NB4 (cell line): ENCODE measurements at regions not wholly inside any gene's neighbourhood (a gene's known extent, or its start where the extent isn't known, plus 50 kb on each side); places are given as distances from the start of the nearest gene placed in this dataset.

Experiments used
- DNase-seq: peaks from one replicate; pipeline ENCODE4 v3.0.0; 2010; ENCODE audit warnings: low read depth
- H3K4me3 ChIP-seq: one replicate; pipeline ENCODE4 v1.5.1; 2011; ENCODE audit warnings: mild to moderate bottlenecking, low read depth, low read length, moderate library complexity
- MYC ChIP-seq: IDR thresholded peaks from 2 replicates; pipeline ENCODE4 v1.6.1; 2011; ENCODE audit warnings: low read depth, low read length
- POLR2A ChIP-seq: IDR thresholded peaks from 2 replicates; pipeline ENCODE4 v1.6.1; 2011; ENCODE audit warnings: mild to moderate bottlenecking; ENCODE audit not compliant: insufficient read length; ENCODE audit errors: extremely low read depth
- TF ChIP-seq, protein P1 (sequence below): IDR thresholded peaks from 2 replicates; pipeline ENCODE4 v1.6.1; 2011; ENCODE audit warnings: low read depth, low read length
- TF ChIP-seq, protein P2 (sequence below): IDR thresholded peaks from one replicate; pipeline ENCODE4 v1.5.1; 2012; ENCODE audit warnings: low read depth, low read length

DNA sequence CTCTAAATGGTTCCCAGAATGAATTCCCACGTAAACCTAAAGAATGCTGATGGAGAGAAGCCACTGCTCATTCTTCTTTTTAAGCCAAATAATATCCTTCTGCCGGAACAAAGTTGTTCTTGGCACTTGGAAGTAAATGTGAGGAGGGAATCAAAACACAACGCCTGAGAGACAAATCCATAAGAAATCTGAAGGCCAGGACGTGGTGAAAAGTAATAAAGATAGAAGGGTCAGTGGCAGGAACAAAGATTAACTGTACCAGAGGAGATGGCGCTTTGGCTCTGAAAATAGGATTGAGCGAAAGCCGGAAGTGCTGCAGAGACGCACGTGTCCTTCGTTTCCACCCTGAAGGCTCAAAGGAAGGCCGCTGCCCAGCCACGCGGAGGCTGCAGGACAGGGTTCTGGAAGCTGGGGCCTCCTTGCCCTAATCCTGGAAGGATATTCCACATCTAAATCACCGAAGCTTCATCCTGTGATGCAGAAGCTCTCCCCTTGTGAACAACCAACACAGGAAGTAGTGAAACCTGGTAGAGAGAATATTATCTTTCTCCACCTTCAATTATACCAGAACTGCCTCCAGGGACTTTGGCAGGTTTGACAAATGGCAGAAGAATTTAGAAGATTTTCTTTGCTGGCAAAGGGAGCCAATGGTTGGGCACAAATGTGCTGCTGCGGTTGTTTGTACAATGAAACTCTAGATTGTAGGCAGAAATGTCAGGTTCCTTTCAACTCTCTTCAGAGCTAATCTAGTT is 214.6 kb upstream of the SERP2 start:
- TF ChIP-seq, protein P1, sequence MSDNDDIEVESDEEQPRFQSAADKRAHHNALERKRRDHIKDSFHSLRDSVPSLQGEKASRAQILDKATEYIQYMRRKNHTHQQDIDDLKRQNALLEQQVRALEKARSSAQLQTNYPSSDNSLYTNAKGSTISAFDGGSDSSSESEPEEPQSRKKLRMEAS, result no peak
- TF ChIP-seq POLR2A, result no peak
- TF ChIP-seq, protein P2, sequence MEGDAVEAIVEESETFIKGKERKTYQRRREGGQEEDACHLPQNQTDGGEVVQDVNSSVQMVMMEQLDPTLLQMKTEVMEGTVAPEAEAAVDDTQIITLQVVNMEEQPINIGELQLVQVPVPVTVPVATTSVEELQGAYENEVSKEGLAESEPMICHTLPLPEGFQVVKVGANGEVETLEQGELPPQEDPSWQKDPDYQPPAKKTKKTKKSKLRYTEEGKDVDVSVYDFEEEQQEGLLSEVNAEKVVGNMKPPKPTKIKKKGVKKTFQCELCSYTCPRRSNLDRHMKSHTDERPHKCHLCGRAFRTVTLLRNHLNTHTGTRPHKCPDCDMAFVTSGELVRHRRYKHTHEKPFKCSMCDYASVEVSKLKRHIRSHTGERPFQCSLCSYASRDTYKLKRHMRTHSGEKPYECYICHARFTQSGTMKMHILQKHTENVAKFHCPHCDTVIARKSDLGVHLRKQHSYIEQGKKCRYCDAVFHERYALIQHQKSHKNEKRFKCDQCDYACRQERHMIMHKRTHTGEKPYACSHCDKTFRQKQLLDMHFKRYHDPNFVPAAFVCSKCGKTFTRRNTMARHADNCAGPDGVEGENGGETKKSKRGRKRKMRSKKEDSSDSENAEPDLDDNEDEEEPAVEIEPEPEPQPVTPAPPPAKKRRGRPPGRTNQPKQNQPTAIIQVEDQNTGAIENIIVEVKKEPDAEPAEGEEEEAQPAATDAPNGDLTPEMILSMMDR, result no peak
- no peak for DNase-seq

DNA sequence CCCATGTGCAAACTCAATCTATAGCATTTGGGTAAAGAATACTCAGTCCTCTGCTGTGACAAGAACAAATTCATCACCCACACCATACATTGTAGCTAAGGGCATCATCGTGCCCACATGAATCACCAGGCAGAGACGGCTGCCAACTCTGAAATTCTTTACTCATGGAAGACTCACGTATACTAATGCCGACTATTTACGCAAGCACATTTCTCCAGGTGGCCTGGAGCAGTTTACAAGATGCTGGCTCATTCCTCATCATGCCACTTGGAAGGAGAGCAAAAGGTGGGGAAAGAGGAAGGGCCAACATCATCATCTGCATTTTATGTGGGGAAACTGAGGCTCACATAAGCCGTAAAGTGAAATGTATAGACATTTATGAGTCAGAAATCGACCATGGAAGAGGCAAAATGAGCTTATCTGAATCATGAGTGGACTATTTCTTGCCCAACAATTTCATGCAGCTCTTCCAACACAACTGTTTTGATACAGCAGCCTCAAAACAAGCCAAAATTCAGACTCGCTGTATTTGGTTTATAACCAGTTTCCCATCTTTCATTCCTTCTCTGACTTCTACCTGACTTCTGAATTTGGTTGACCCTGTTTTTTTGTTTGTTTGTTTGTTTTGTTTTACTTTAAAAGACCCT is 213.9 kb upstream of the SERP2 start:
- no peak for DNase-seq
- TF ChIP-seq, protein P2, result no peak
- TF ChIP-seq MYC (no peak), POLR2A (no peak)
- TF ChIP-seq, protein P1, result no peak
- H3K4me3 ChIP-seq, result no peak overlapping the region

More for the DNA sequence above, 214.6 kb upstream of the SERP2 start:
- no peak overlapping the region for H3K4me3 ChIP-seq

DNA sequence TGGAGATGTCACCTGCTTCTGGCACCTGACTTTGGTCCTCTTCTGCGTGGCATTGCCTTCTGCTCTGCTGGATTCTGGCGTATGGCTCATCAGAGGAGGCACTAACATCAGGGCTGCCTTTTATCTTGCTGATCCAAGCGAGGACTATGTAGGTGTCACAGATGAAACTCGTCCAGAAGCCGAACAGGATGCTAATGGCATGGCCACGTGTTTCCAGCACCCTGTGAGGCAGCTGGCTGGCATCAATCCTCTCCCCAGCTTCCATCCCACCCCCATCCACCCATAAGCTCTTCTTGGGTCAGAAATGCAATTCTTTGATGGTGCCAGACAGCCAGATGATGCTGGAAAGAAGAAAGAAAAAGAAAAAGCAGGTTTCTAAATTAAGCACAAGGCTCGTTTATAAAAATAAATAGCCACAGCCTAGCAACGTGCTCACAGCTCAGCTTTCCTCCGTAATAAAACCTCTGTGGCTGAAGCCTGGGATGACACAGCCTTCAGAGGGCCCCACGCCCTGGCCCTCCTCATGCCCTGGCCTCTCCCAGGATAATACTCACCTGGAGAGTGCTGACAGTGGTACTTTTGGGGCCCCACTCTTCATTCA is 212.9 kb upstream of the SERP2 start:
- TF ChIP-seq POLR2A (no peak), MYC (no peak)
- TF ChIP-seq, protein P1, result no peak
- TF ChIP-seq, protein P2, result no peak
- no peak for DNase-seq
- no peak overlapping the region for H3K4me3 ChIP-seq

DNA sequence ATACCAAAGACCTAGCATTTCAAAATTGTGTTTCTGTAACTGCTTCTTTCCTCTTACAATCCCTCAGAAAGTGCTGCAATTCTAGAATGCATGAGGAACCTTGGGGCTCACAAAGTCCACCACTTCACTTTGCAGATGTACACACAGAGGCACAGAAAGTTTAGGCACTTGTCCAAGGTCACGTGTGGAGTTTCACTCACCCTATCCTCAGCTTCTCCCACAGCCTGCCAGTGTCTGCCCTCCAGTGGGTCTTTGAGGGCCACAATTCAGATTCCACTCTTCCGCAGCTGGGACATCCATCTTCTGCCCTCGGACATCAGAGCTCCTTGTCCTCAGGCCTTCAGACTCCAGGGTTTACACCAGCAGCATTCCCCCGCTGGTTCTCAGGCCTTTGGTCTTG is 210.5 kb upstream of the SERP2 start:
- no peak overlapping the region for H3K4me3 ChIP-seq
- no peak for DNase-seq
- TF ChIP-seq POLR2A (no peak), MYC (no peak)
- TF ChIP-seq, protein P1, result no peak
- TF ChIP-seq, protein P2, result no peak

DNA sequence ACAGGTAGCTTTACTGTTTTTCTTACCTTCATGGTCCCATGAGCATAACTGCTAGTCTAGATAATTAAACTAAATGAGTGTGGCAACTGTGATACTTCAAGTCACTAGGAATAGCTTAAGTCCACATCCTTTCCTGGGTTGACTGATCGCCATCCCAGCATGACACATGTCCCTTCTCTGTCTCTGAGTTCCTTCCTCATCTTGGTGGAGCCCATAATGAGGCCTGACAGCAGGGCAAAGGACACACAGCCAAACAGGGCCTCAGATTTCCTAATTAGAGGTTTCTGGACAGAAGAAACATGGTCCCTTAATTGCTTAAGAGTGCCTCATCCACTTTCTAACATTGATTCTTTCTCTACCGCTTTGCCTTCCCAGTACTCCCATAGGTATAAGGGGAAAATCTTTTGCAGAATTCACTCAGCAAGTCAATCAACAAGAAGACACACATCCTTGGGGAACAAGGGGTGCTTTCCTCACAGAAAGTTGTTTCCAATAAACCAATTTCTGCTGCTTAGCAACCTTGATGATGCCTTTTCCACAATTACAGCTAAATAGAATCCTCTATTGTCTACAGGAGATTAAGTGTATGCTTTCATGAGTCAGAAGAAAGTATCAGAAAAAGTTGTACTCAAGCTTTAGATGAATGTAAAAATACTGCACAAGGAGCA is 208.3 kb upstream of the SERP2 start:
- DNase-seq, result no peak
- TF ChIP-seq POLR2A (no peak), MYC (no peak)
- TF ChIP-seq, protein P1, result no peak
- TF ChIP-seq, protein P2, result no peak
- H3K4me3 ChIP-seq, result no peak overlapping the region
